NCI-H510A treated with DMSO at 0.1 percent for 48 hours (cell line): ENCODE measurements at regions not wholly inside any gene's neighbourhood (a gene's known extent, or its start where the extent isn't known, plus 50 kb on each side); places are given as distances from the start of the nearest gene placed in this dataset.
A peak's percentile ranks its signal among the peaks of the same experiment; 100 is the strongest.
"Not testable (repeated sequence)": the region's sequence is repeated elsewhere in the genome, so short reads cannot be mapped to it uniquely, and the experiment has no call there.

Experiments
- DNase-seq: peaks from one replicate; lab custom pipeline; 2025; lab: John Stamatoyannopoulos, UW

DNA sequence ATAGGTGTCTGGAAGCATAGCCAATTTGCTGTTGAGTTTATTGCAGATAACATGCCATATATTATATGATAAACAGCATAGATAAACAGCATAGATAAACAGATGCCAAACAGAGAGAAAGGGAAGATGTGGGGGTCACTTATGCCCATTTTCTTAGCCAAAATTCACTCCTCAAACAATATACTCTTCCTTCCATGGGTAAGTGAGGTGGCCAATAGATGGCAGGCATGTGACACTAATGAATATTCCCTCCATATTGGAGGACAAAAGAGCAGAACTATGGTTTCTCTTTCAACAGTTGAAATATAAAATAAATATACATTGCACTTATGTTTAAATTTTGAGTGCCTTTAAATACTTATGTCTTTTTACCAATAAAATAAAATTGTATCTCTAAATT is 1212.8 kb downstream of the REEP3 start:
- DNase-seq, result peak; percentile 0

DNA sequence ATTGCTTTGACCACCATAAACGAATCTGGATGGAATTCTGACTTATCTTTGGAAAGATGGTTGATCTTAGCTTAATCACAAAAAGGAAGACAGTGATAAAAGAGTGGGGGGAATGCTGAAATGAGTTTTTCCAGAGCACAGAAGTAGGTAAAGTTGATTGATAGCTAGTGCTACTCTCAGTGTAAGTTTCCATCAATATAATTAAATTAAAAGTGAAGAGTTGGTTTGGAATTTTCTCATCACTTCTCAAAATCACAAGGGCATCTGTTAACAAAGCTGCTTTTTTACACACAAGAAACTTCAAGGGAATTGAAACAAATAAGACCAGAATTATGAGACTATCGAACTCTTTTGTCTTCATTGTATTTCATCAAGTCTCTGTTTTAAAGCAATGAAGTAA is 1217.3 kb downstream of the REEP3 start:
- no peak for DNase-seq

DNA sequence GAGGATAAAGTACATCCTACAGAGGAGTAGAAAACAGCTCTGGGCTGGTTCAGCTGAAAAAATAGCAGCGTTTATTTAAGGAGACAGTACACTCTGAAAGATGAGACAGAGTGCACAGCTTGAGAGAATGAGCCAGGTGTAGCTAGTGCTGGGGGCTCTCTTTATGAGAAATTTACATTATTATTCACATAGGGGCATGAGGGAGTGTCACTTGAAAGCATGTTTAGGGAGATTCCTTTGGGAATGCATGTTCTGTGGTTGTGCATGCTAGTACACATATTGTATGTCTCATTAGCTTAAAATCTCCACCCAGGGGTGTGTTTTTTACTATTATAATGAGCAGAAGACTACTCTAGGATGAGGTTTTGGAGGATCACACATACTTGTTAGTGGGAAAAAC is 1224.4 kb downstream of the REEP3 start:
- DNase-seq, result no peak

DNA sequence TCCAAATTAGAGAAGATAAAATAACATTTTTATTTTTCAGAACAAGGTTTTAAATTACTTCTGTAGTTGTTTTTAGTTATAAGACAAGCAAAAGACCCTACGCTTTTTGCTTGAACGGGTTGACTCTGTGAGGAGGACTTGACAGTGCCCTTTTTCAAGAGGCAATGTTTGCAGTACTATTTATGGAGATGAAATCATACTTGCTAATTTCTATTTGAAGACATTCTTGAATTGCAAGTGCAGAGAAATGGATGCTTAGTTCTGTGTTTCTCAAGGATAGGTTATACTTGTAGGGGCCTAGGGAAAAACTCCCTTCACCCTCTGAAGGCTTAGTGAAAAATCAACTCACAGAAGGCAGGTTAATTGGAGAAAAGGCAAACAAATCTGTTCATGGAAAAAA is 1229.5 kb downstream of the REEP3 start:
- DNase-seq, result no peak

DNA sequence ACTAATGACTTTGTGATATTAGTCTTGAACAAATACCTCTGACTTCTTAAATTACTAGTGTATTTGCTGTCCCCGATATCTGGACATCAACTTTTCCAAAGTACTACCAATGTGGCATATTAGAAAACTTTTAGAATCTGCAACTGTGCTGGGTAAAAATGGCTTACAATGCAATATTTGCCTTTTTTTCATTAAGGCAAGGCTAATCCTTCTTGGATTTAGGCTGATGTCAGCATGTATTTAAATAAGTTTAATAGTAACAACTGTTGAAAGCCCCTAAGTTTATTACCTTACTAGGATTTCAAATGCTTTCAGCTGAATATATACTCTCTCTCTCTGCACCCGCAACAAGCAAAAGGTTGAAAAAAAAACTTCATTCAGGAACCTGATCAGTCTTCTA is 1232.3 kb downstream of the REEP3 start:
- DNase-seq, result no peak

DNA sequence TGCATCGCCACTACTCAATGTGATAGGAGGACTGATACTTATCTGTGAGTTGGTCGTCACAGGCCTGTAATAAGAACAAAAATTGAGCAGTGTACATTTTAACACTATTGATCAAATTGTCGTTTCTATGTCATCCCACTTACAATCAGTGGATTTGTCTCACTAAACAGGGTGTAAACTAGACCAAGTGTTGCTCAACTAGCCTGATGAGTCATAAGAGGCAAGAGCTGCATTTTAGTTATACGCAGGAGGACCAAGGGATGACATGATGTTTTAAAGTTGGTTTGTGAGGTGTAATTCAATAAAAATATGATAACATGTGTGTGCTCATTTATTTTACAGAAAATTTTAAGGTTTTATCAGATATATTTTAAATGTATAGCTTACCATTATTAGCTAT is 1239.2 kb downstream of the REEP3 start:
- no peak for DNase-seq

DNA sequence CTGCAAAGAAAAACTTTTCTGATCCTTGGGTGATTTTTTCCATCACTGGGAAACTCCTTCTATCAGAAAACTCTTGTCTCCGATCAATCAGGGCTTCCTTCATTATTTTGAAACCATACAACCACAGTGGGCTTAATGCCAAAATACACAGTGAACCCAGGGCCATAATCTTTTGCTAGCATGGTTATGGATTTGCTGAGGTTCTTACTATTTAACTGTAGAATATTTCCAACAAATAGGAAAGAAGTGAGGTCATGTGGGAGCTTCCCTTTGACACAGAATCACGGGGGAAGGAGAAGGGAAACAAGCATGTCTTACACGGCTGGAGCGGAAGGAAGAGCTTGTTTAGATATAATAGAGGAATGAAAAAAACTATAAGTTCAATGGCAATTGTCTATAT is 1241.7 kb downstream of the REEP3 start:
- DNase-seq, result no peak

DNA sequence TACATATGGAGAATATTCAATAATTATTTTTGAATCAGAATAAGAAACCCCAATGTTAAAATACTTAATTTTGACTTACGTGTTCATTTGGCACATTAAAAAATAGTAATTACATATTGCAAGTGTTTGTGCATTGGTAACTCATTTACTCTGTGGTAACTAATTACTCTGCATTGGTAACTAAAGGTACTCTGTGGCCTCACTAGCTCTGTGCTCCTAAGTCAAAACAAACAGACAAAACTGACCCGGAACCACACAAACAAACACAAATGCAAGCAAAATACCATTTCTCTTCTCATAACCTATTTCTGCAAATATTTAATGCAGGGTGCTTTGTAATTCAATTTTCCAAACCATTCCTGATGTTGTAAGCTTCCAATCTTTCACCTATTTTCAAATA is 1244.3 kb downstream of the REEP3 start:
- no peak for DNase-seq

DNA sequence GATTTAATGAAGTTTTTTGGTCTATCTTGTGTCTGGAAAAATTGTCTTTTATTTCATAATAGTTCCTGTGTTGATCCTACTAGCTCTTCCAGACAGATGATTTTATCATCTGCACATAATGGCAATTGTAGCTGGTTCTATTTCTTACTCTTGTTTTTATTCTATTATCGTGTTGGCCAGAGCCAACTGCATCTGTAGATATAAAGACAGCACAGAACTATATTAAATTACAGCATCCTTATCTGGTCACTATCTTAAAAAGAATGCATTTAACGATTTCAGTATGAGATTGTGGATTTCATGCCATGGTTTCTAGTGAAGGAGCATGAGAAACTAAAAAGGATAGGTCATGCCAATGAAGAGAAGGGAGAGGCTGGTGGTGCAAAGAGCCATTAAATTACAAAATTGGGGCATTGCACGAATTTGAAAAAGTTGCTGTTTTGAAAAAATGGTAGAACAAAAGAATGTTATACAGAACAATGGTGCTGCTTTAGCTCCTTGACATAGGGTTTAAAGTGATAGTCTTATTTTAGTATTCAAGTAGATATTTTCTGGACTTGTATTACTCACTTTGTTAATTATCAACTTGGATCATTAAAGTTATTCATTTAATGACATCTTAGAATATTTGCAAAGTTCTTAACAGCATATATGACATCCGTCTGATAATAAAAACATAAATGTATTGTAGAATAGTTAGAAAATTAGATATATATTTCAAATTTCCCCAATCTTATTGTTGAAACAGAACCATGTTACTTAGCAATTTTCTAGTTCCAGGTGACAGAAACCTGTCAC is 1250.3 kb downstream of the REEP3 start:
- DNase-seq, result no peak

DNA sequence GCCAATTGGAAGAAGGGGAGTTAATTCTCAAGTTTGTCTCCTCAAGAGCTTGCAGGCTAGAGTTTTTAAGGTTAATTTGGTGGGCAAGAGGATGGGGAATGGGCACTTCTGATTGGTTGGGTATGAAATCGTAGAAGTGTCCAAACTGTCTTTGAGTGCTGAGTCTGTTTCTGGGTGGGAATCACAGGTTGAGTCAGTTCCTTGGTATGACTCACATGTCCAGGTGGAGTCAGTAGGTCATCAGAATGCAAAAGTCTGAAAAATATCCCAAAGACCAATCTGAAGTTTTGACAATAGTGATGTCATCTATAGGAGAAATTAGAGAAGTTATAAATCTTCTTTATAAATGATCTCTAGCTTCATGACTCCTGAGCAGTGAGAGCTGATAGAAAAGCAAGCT is 1252.2 kb downstream of the REEP3 start:
- DNase-seq, result no peak

DNA sequence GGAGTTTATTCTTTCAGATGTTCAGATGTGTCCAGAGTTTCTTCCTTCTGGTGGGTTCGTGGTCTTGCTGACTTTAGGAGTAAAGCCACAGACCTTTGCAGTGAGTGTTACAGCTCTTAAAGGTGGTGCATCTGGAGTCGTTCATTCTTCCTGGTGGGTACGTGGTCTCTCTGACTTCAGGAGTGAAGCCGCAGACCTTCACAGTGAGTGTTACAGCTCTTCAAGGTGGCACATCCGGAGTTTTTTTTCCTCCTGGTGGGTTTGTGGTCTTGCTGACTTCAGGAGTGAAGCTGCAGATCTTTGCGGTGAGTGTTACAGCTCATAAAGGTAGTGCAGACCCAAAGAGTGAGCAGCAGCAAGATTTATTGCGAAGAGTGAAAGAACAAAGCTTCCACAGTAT is 1263.2 kb downstream of the REEP3 start:
- not testable (repeated sequence) for DNase-seq

DNA sequence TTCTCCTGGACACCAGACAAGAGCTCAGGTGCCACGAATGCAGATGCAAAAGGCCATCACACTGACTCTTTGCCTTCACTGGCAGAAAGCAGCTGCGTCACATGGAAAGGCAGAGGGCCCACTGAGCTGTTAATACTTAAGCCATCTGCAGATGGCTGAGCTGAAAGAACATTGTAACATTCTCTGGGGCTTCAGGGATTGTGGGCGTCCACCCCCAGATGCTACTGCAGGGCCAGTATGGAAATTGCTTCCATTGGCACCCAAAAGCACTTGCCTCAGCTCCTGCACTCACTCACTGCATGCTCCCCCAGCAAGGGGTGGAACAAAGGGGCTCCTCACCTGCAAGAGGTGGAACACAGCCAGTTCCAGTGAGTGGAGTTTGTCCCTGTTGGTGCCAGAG is 1264.6 kb downstream of the REEP3 start:
- DNase-seq, result no peak

DNA sequence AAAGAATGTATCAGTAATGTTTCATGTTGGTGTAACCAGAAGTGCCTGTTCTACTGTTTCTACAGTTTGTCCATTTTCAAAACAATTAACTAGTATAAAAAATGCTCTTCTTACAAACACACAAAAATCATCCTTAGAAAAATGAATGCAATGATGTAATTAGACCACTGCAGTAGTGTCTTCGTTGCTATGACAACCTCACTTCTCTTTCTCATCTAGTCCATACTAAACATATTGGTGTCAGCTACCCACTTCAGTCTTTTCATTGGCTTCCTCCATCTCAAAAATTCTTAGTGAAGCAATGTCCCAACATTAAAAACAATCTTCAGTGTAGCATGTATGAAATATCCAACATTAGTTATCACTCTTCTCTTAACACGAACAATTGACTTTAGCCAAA is 1265.8 kb downstream of the REEP3 start:
- DNase-seq, result no peak

DNA sequence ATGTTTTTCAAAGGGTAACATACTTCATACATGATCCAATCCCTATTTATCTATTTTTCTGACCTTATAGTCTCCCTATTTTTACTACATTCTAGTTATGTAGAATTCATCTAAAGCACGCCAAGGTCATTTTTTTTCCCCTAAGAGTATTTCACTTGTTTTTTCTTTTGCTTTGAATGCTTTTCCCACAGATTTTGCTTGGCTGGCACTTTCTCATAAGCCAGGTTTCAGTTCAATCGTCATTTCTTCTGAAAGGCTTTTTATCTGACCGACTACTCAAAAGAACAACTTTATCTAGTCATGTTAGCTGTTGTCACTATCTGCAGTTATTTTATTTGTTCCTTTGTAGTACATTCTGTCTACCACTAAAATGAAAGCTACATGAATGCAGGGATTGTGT is 1274.6 kb downstream of the REEP3 start:
- no peak for DNase-seq

DNA sequence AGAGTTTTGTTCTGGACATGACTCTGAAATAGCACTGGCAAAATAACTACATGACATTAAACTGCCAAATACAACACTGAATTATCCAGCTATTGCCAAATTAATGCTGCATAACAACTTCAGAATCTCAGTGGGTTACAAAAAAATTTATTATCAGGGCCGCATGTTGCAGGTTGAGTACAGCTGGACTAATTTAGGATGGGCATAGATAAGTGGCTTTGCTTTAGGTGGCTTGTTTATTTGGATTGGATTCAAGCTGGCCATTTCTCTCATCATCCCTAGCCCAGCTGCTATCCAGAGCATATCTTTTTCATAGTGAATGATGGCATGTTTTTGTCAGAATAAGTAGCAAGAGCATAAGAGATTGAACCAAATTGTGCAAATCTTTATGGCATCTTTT is 1277.1 kb downstream of the REEP3 start:
- no peak for DNase-seq

DNA sequence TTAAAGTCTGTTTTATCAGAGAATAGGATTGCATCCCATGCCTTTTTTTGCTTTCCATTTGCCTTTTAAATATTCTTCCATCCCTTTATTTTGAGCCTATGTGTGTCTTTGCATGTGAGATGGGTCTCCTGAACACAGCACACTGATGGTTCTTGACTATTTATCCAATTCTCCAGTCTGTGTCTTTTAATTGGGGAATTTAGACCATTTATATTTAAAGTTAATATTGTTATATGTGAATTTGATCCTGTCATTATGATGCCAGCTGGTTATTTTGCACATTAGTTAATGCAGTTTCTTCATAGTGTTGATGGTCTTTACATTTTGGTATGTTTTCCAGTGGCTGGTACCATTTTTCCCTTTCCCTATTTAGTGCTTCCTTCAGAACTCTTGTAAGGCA is 1287.0 kb downstream of the REEP3 start:
- not testable (repeated sequence) for DNase-seq

DNA sequence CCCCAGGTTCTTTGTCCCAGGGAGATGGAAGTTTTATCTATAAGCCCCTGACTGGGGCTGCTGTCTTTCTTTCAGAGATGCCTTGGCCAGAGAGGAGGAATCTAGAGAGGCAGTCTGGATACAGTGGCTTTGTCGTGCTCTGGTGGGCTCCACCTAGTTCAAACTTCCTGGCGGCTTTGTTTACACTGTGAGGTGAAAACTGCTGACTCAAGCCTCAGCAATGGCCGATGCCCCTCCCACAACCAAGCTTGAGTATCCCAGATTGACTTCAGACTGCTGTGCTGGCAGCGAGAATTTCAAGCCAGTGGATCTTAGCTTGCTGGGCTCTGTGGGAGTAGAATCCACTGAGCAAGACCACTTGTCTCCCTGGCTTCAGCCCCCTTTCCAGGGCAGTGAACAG is 1288.8 kb downstream of the REEP3 start:
- DNase-seq, result not testable (repeated sequence)

DNA sequence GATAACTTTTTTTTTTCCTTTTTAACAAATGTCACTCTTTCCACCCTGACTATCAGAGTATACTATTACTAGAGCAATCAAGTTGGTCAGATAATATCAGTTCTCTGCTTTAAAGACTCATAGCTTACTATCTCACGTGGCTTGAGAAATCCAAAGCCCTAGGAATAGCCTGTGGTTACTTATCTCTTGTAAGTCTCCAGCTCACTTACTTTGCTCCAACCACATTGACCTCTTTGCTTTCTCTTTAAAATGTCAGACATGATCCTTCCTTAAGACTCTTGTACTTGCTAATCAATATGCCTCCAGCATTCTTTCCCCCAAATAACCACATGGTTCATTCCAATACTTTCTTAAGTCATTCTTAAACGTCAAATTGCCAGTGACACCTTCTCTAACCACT is 1292.2 kb downstream of the REEP3 start:
- DNase-seq, result no peak

DNA sequence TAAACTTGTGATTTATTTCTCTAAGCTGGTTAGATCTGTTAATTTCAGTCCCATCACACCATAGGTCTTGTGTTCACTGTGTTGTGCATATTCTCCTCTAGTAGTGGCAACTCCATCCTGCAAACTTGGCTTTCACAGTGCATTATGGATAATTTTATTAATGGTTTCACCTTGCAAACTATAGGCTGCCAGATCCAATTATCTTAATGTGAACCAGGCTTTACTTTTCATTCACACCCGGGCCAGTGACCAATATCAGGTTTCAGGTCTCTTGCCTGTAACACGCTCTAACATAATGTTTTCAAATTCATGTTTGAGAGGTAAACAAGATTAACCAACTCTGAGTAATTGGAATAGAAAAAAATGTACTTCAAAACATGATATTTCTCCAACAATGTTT is 1293.0 kb downstream of the REEP3 start:
- DNase-seq, result no peak

DNA sequence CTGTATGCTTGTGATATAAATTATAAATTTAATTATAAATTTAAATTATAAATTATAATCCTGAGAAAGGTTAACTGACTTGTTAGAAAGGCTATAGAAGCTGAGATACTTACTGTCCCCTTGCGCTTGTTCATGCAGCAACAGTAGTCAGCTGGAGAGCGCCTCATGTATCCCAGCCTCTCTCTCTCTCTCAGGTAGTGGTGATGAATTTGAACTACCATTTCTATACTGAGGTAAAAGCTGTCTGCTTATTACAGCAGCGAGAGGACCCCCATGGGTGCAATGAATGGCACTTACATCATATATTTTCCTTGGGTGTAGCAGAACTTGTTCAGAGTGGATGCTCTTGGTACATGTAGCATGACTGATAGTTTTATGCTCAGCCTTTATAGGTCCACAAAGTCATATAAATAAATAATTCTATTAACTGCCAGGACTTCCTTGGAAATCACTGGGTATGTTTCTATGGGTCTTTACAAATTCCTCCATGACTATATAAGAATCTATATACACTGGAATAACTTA is 1308.7 kb downstream of the REEP3 start:
- DNase-seq, result no peak

DNA sequence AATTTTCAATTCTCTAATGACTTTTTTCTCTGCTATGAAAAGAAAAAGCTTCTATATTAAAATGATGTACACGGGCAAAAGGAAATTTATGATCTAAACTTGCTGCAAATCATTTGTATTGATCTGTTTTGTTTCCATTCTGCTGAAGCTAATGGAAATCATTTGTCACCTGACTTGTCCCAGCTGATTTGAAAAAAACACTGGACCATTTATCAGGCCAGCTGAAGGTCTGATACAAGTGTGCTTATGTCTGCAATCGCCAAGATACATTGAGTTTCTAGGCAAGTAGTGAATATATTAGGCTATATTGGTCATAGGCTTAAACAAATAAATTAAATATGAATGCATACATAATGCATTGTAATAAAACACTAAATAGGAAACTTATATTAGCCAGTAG is 1309.7 kb downstream of the REEP3 start:
- DNase-seq, result no peak

DNA sequence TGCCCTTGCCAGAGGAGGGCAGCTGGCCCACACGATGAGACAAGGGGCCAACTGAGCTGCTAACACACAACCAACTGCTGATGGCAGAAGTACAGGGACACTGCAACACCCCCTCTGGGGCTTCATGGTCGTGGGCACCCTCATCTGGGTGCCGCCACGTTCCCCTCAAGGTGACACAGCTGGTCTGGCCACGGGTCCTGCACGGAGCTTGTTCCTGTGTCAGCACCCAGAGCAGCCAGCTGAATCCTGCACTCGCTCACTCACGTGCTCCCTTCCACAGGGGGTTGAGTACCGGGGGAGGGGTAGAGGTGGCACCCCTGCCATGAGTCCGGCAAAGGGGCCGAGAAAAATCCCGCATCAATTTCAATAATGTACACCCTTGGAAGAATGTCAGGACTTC is 1319.1 kb downstream of the REEP3 start:
- no peak for DNase-seq

DNA sequence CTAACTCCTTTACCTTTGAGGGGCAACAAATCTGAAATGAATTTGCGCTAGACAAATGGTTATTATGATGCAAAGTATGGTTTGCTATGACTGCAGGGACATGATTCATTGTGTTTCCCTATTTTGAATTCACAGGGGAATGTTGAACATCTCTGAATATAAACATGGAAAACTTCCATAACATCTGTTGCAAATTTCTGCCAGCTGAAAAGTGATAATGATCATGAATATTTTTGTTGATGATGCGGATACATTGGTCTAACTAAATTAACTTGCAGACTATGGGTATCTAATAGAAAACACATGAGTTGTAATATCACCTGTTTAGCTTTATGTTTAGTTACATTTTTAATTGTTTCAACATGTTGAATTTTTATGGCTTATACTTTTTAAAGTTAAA is 1325.5 kb downstream of the REEP3 start:
- no peak for DNase-seq

DNA sequence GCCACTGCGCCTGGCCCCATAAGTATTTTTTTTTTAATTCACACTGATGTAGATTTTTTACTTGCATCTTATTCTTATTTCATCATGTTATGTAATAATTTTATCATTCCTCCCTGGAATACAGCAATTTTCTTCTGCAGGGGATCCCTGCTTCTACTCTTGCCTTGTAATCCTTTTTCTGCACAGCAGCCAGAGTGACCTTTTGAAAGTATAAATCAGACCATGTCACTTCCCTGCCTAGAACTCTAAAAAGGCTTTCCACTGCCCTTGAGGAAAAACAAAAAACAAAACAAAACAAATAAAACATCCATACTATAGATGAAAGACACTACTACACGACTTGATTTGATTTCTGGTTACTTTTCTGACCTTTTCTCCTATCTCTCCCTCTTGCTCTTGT is 1334.7 kb downstream of the REEP3 start:
- DNase-seq, result no peak
